HepG2 (cell line): ENCODE measurements at regions not wholly inside any gene's neighbourhood (a gene's known extent, or its start where the extent isn't known, plus 50 kb on each side); places are given as distances from the start of the nearest gene placed in this dataset.

Experiments used
- ATAC-seq: fragments of 200-7000 bp; cut with Tn5 transposase; 3 replicates; pipeline ENCODE4 v1.9.1; 2020; ENCODE audit warnings: mild to moderate bottlenecking, moderate library complexity
- BruUV-seq: library from RNA; stranded (reverse); fragments of 400-500 nt; replicated peaks from 2 replicates; lab custom pipeline; 2021; lab: Mats Ljungman, UMichigan
- CTCF ChIA-PET: fragments of 300-600 bp; formaldehyde crosslinking; extraction: SDS; loops from one replicate; lab custom pipeline; 2021; ENCODE audit warnings: low total read pairs, inconsistent platforms, low intra/inter-chr PET ratio; lab: Yijun Ruan, JAX
- POLR2A ChIA-PET: fragments of 350-600 bp; sonication (Branson Sonifier 250); formaldehyde crosslinking; loops from one replicate; lab custom pipeline; 2020; ENCODE audit warnings: antibody characterized with exemption, inconsistent platforms; lab: Yijun Ruan, JAX
- DNase-seq: peaks from one replicate; pipeline ENCODE4 v3.0.0-alpha.2; 2015; ENCODE audit warnings: low spot score
- FAIRE-seq: peaks from 3 replicates; lab custom pipeline; 2011; peaks lifted over from hg19 to GRCh38; lab: Jason Lieb, UNC
- H2AFZ ChIP-seq: one replicate; pipeline ENCODE4 v1.6.1; 2011; ENCODE audit warnings: low read length, inconsistent platforms
- H3K27ac ChIP-seq: fragments of 300-600 bp; 3 replicates; pipeline ENCODE4 v1.8.0; 2011; ENCODE audit warnings: mixed run types, mild to moderate bottlenecking, mixed read lengths, low read length, inconsistent platforms; ENCODE audit not compliant: insufficient read depth; ENCODE audit errors: extremely low read length
- H3K27me3 ChIP-seq, 2 experiments: fragments of 200-600 bp in 1 of 2; 2 replicates in 1 of 2; 3 replicates in 1 of 2; pipeline versions ENCODE4 v1.6.0 to v1.8.0; 2011; ENCODE audit warnings: low read length in 2 of 2, mild to moderate bottlenecking in 2 of 2, moderate library complexity in 2 of 2, inconsistent platforms in 1 of 2; ENCODE audit not compliant: insufficient read depth in 2 of 2, control insufficient read depth in 1 of 2
- H3K36me3 ChIP-seq, 2 experiments: fragments of 200-600 bp in 1 of 2; replicated peaks in 1 of 2; 2 replicates in 1 of 2; 3 replicates in 1 of 2; pipeline versions ENCODE4 v1.5.1 to v1.8.0; 2011; ENCODE audit warnings: low read length in 2 of 2, inconsistent platforms in 1 of 2; ENCODE audit not compliant: insufficient read depth in 2 of 2, control insufficient read depth in 1 of 2
- H3K4me1 ChIP-seq: 2 replicates; pipeline ENCODE4 v1.5.1; 2012; ENCODE audit warnings: low read length, inconsistent platforms; ENCODE audit not compliant: insufficient read depth
- H3K4me2 ChIP-seq: 2 replicates; pipeline ENCODE4 v1.6.0; 2011; ENCODE audit warnings: low read depth, low read length, inconsistent platforms
- H3K4me3 ChIP-seq, 3 experiments: fragments of 200-600 bp in 1 of 3; sonication (generic), shearing (Covaris generic) in 1 of 3; replicated peaks in 1 of 3; 2 replicates each; pipeline ENCODE4 v1.5.1; 2011 to 2016; ENCODE audit warnings: low read length in 3 of 3, inconsistent platforms in 2 of 3, low read depth in 2 of 3, mild to moderate bottlenecking in 2 of 3, control low read depth in 1 of 3, mixed read lengths in 1 of 3; ENCODE audit not compliant: insufficient read depth in 1 of 3
- H3K79me2 ChIP-seq: one replicate; pipeline ENCODE4 v1.6.1; 2011; ENCODE audit warnings: low read length, inconsistent platforms; ENCODE audit not compliant: insufficient read depth
- H3K9ac ChIP-seq: 2 replicates; pipeline ENCODE4 v1.6.0; 2011; ENCODE audit warnings: mild to moderate bottlenecking, low read depth, low read length, inconsistent platforms; ENCODE audit not compliant: insufficient read depth
- H3K9me3 ChIP-seq: 2 replicates; pipeline ENCODE4 v1.5.1; 2012; ENCODE audit warnings: mild to moderate bottlenecking, low read length
- H4K20me1 ChIP-seq: 2 replicates; pipeline ENCODE4 v1.6.0; 2011; ENCODE audit warnings: inconsistent platforms, mild to moderate bottlenecking, low read length, moderate library complexity; ENCODE audit not compliant: insufficient read depth
- BRD4 ChIP-seq: sonication (generic); formaldehyde crosslinking; IDR thresholded peaks from 2 replicates; pipeline ENCODE4 v1.4.0; 2020; ENCODE audit warnings: missing genetic modification reagents
- ETV5 ChIP-seq: IDR thresholded peaks from 2 replicates; pipeline ENCODE4 v1.6.1; 2018; ENCODE audit warnings: missing biosample characterization, missing genetic modification reagents, inconsistent platforms, borderline replicate concordance
- GATA4 ChIP-seq: sonication (generic); IDR thresholded peaks from 2 replicates; pipeline ENCODE4 v1.6.1; 2016; ENCODE audit warnings: antibody characterized with exemption, low read depth, borderline replicate concordance
- HOXD1 ChIP-seq: sonication (generic); formaldehyde crosslinking; IDR thresholded peaks from 2 replicates; pipeline ENCODE4 v1.5.0; 2020; ENCODE audit warnings: missing genetic modification reagents
- KLF16 ChIP-seq, 2 experiments: sonication (generic) in 1 of 2; formaldehyde crosslinking in 1 of 2; IDR thresholded peaks; 2 replicates each; pipeline versions ENCODE4 v1.6.1 to v1.8.0; 2016 to 2023; ENCODE audit warnings: missing genetic modification reagents in 2 of 2, missing compliant biosample characterization in 1 of 2
- ZNF234 ChIP-seq: sonication (generic); formaldehyde crosslinking; conservative IDR thresholded peaks from 2 replicates; pipeline ENCODE4 v1.5.1; 2020; ENCODE audit warnings: mild to moderate bottlenecking, missing genetic modification reagents
- ZNF549 ChIP-seq: sonication (generic); formaldehyde crosslinking; IDR thresholded peaks from 2 replicates; pipeline ENCODE4 v1.5.0; 2020; ENCODE audit warnings: missing genetic modification reagents
- WGBS: methylation state at CpG from one replicate; pipeline ENCODE4 v1.1.6; 2017; ENCODE audit warnings: low lambda C conversion rate; 5-methylcytosine and 5-hydroxymethylcytosine counted together
- in situ Hi-C: cut with HindIII; loops from 2 replicates; pipeline ENCODE4 v1.10.0; 2017; ENCODE audit warnings: low pct_unique_long_range_greater_than_20kb; ENCODE audit not compliant: extremely low pct_ligation_motif_present
- intact Hi-C: fragments of 100-400 bp; cut with micrococcal nuclease; formaldehyde crosslinking; loops from one replicate; pipeline ENCODE4 v1.10.0; 2022; ENCODE audit not compliant: unreplicated experiment

GRCh38 chr10:62650411-62650810 is 154.1 kb upstream of the ADO start:
- H3K27me3 ChIP-seq, result no peaks in the 10 kb centered on the region
- no peaks in the 10 kb centered on the region for H4K20me1 ChIP-seq
- H3K27ac ChIP-seq, result no peak overlapping the region
- in situ Hi-C loops, result no loop called here
- H3K79me2 ChIP-seq, result no peaks in the 10 kb centered on the region
- DNase-seq, result no peak
- ChIA-PET CTCF (no interaction called here), POLR2A (no interaction called here)
- no peak for FAIRE-seq
- no peaks in the 10 kb centered on the region for H3K4me1 ChIP-seq
- TF ChIP-seq HOXD1 (CRISPR knock-in tag) (no peak), ZNF549 (no peak), ZNF234 (CRISPR knock-in tag) (no peak)
- 46% methylated on average over 2 of the region's 2 CpGs for WGBS
- H3K36me3 ChIP-seq, result no peaks in the 10 kb centered on the region
- no peak for ATAC-seq
- H3K9ac ChIP-seq, result no peak overlapping the region
- intact Hi-C loops, result no loop called here
- H2AFZ ChIP-seq, result no peak overlapping the region
- no peak overlapping the region for H3K4me2 ChIP-seq
- H3K9me3 ChIP-seq, result no peaks in the 10 kb centered on the region
- BruUV-seq, result no TSS peak
- H3K4me3 ChIP-seq, result no peak overlapping the region

- Histone ChIP-seq H3K9me3 (no peaks in the 10 kb centered on the region), H3K9ac (no peak overlapping the region), H3K27me3 (no peaks in the 10 kb centered on the region), H2AFZ (no peak overlapping the region), H3K27ac (no peak overlapping the region), H3K36me3 (no peaks in the 10 kb centered on the region), H3K79me2 (no peaks in the 10 kb centered on the region), H3K4me1 (no peaks in the 10 kb centered on the region), H3K4me3 (no peak overlapping the region), H4K20me1 (no peaks in the 10 kb centered on the region), H3K4me2 (no peak overlapping the region)
- ATAC-seq, result no peak
- in situ Hi-C loops (no loop called here), intact Hi-C loops (no loop called here)
- TF ChIP-seq GATA4 (no peak), KLF16 (CRISPR knock-in tag; IDR thresholded peaks at IDR 0.05) (no peak), BRD4 (CRISPR knock-in tag) (no peak), ETV5 (CRISPR knock-in tag) (no peak)
- no TSS peak for BruUV-seq
- no peak for FAIRE-seq
- 0% methylated on average over 2 of the region's 2 CpGs for WGBS
- no peak for DNase-seq
- POLR2A ChIA-PET, result no interaction called here
- CTCF ChIA-PET, result no interaction called here
Measured at GRCh38 chr10:62651341-62651740, 153.2 kb upstream of the ADO start.
